Liver (tissue), 8 donors: ENCODE measurements at regions not wholly inside any gene's neighbourhood (a gene's known extent, or its start where the extent isn't known, plus 50 kb on each side); places are given as distances from the start of the nearest gene placed in this dataset.

Source experiments
- DNase-seq: peaks from one replicate; pipeline ENCODE4 v3.0.0-alpha.2; 2017; ENCODE audit warnings: low spot score
- H3K27ac ChIP-seq, 2 donors: one replicate each; pipeline ENCODE4 v1.7.0; 2013; ENCODE audit warnings: inconsistent platforms in 2 of 2, low read length in 2 of 2, control low read depth in 1 of 2, low read depth in 1 of 2, mild to moderate bottlenecking in 1 of 2
- H3K27me3 ChIP-seq, 4 donors: one replicate each; pipeline versions ENCODE4 v1.6.1 to v1.7.0; 2013; ENCODE audit warnings: low read length in 3 of 4, inconsistent platforms in 1 of 4, mild to moderate bottlenecking in 1 of 4, moderate library complexity in 1 of 4; ENCODE audit not compliant: control insufficient read depth in 4 of 4, insufficient read depth in 4 of 4
- H3K36me3 ChIP-seq, 4 donors: one replicate each; pipeline versions ENCODE4 v1.6.1 to v1.7.0; 2013; ENCODE audit warnings: low read length in 3 of 4, mild to moderate bottlenecking in 3 of 4, low read depth in 1 of 4, moderate library complexity in 1 of 4; ENCODE audit not compliant: control insufficient read depth in 4 of 4, insufficient read depth in 3 of 4
- H3K4me1 ChIP-seq, 4 donors: one replicate each; pipeline versions ENCODE4 v1.6.1 to v1.7.0; 2013; ENCODE audit warnings: low read length in 3 of 4, mild to moderate bottlenecking in 3 of 4, moderate library complexity in 1 of 4; ENCODE audit not compliant: control insufficient read depth in 4 of 4, insufficient read depth in 4 of 4
- H3K4me3 ChIP-seq, 3 donors: one replicate each; pipeline versions ENCODE4 v1.6.1 to v1.7.0; 2013; ENCODE audit warnings: low read length in 3 of 3, control low read depth in 1 of 3, low read depth in 1 of 3, mild to moderate bottlenecking in 1 of 3
- H3K9ac ChIP-seq, 2 donors: one replicate each; pipeline ENCODE4 v1.7.0; 2013; ENCODE audit warnings: low read length in 2 of 2, mild to moderate bottlenecking in 2 of 2, moderate library complexity in 2 of 2, control low read depth in 1 of 2, low read depth in 1 of 2
- H3K9me3 ChIP-seq, 4 donors: one replicate each; pipeline versions ENCODE4 v1.6.1 to v1.7.0; 2013; ENCODE audit warnings: low read length in 3 of 4; ENCODE audit not compliant: control insufficient read depth in 4 of 4
- EGR1 ChIP-seq, 2 donors: IDR thresholded peaks; 2 replicates each; pipeline ENCODE4 v1.6.1; 2016 to 2018; ENCODE audit warnings: antibody characterized with exemption in 2 of 2, low read depth in 2 of 2
- FOXA1 ChIP-seq: IDR thresholded peaks from 2 replicates; pipeline ENCODE4 v1.6.1; 2016; ENCODE audit warnings: antibody characterized with exemption
- FOXA2 ChIP-seq: IDR thresholded peaks from 2 replicates; pipeline ENCODE4 v1.6.1; 2016; ENCODE audit warnings: antibody characterized with exemption
- GABPA ChIP-seq, 2 donors: IDR thresholded peaks in 1 of 2; conservative IDR thresholded peaks in 1 of 2; 2 replicates each; pipeline ENCODE4 v1.6.1; 2016; ENCODE audit warnings: antibody characterized with exemption in 2 of 2, mild to moderate bottlenecking in 1 of 2, moderate library complexity in 1 of 2
- HNF4A ChIP-seq, 2 donors: conservative IDR thresholded peaks; 2 replicates each; pipeline ENCODE4 v1.6.1; 2016; ENCODE audit warnings: antibody characterized with exemption in 2 of 2, mild to moderate bottlenecking in 2 of 2
- HNF4G ChIP-seq: IDR thresholded peaks from 2 replicates; pipeline ENCODE4 v1.6.1; 2016; ENCODE audit warnings: antibody characterized with exemption
- JUND ChIP-seq, 2 donors: IDR thresholded peaks; 2 replicates each; pipeline ENCODE4 v1.6.1; 2016; ENCODE audit warnings: antibody characterized with exemption in 2 of 2
- NR2F2 ChIP-seq: IDR thresholded peaks from 2 replicates; pipeline ENCODE4 v1.6.1; 2016; ENCODE audit warnings: antibody characterized with exemption
- RAD21 ChIP-seq, 2 donors: IDR thresholded peaks; 2 replicates each; pipeline ENCODE4 v1.6.1; 2016; ENCODE audit warnings: antibody characterized with exemption in 2 of 2, mild to moderate bottlenecking in 2 of 2
- RXRA ChIP-seq, 2 donors: IDR thresholded peaks; 2 replicates each; pipeline ENCODE4 v1.6.1; 2017 to 2018; ENCODE audit warnings: antibody characterized with exemption in 2 of 2, mild to moderate bottlenecking in 1 of 2
- SP1 ChIP-seq: IDR thresholded peaks from 2 replicates; pipeline ENCODE4 v1.6.1; 2018; ENCODE audit warnings: antibody characterized with exemption, mild to moderate bottlenecking
- TAF1 ChIP-seq: conservative IDR thresholded peaks from 2 replicates; pipeline ENCODE4 v1.6.1; 2016; ENCODE audit warnings: antibody characterized with exemption, mild to moderate bottlenecking
- YY1 ChIP-seq: IDR thresholded peaks from 2 replicates; pipeline ENCODE4 v1.6.1; 2016; ENCODE audit warnings: antibody characterized with exemption, mild to moderate bottlenecking
- WGBS: extraction: QIAGEN DNeasy Blood & Tissue Kit; methylation state at CpG from one replicate; pipeline ENCODE4 v1.1.7; 2013; 5-methylcytosine and 5-hydroxymethylcytosine counted together
- TF ChIP-seq, protein P1 (sequence below): IDR thresholded peaks from 2 replicates; pipeline ENCODE4 v1.6.1; 2016; ENCODE audit warnings: antibody characterized with exemption
- TF ChIP-seq, protein P2 (sequence below): IDR thresholded peaks from 2 replicates; pipeline ENCODE4 v1.6.1; 2016; ENCODE audit warnings: antibody characterized with exemption
- TF ChIP-seq, protein P3 (sequence below): IDR thresholded peaks from 2 replicates; pipeline ENCODE4 v1.6.1; 2016; ENCODE audit warnings: antibody characterized with exemption, mild to moderate bottlenecking
- TF ChIP-seq, protein P4 (sequence below): fragments of 150-350 bp; IDR thresholded peaks from 2 replicates; pipeline ENCODE4 v1.5.1; 2017; ENCODE audit warnings: improper control_type of control experiment, low read depth, low read length; ENCODE audit not compliant: missing input control
- TF ChIP-seq, protein P5 (sequence below): IDR thresholded peaks from 2 replicates; pipeline ENCODE4 v1.6.1; 2016; ENCODE audit warnings: antibody characterized with exemption
- donor health status: healthy.
- donor health status: healthy.
- donor health status: healthy.
- donor health status: healthy.
- donor health status: healthy.

DNA sequence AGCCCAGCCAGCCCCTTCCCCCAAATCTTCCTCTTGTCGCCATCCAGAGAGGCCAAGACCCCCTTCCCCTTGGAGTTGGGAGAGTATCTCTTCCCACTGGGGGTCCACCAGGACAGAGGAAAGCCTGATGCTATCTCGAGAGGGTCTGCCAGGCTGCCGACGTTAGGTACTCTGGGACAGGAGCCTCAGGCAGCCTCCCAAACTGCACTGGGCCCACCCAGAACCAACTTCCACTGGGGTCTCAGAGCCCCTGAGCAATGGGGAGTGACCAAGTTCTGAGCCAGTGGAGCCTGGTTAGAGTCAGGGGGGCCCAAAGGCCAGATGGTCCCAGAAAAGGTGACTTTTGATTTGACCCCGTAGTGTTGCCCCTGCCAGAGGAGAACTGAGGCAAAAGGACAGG is 189.1 kb downstream of the INHBB start:
- WGBS: 93% methylated on average over 5 of the region's 5 CpGs
- Histone ChIP-seq H3K27me3 (no peaks in the 10 kb centered on the region), H3K27ac (no peak overlapping the region), H3K4me3 (no peak overlapping the region), H3K9ac (no peak overlapping the region), H3K36me3 (no peaks in the 10 kb centered on the region), H3K4me1 (peaks cover 2 to 11% (median 7%) of the 10 kb centered on the region in 4 donors), H3K9me3 (peaks cover 0 to 2% (median 0%) of the 10 kb centered on the region in 4 donors)
- TF ChIP-seq, protein P1, sequence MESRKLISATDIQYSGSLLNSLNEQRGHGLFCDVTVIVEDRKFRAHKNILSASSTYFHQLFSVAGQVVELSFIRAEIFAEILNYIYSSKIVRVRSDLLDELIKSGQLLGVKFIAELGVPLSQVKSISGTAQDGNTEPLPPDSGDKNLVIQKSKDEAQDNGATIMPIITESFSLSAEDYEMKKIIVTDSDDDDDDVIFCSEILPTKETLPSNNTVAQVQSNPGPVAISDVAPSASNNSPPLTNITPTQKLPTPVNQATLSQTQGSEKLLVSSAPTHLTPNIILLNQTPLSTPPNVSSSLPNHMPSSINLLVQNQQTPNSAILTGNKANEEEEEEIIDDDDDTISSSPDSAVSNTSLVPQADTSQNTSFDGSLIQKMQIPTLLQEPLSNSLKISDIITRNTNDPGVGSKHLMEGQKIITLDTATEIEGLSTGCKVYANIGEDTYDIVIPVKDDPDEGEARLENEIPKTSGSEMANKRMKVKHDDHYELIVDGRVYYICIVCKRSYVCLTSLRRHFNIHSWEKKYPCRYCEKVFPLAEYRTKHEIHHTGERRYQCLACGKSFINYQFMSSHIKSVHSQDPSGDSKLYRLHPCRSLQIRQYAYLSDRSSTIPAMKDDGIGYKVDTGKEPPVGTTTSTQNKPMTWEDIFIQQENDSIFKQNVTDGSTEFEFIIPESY: no peak
- no peak for TF ChIP-seq GABPA (IDR thresholded peaks at IDR 0.05 in 1 of 2, conservative IDR thresholded peaks at IDR 0.05 in 1 of 2)
- TF ChIP-seq, protein P2, sequence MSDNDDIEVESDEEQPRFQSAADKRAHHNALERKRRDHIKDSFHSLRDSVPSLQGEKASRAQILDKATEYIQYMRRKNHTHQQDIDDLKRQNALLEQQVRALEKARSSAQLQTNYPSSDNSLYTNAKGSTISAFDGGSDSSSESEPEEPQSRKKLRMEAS: no peak
- TF ChIP-seq, protein P3, sequence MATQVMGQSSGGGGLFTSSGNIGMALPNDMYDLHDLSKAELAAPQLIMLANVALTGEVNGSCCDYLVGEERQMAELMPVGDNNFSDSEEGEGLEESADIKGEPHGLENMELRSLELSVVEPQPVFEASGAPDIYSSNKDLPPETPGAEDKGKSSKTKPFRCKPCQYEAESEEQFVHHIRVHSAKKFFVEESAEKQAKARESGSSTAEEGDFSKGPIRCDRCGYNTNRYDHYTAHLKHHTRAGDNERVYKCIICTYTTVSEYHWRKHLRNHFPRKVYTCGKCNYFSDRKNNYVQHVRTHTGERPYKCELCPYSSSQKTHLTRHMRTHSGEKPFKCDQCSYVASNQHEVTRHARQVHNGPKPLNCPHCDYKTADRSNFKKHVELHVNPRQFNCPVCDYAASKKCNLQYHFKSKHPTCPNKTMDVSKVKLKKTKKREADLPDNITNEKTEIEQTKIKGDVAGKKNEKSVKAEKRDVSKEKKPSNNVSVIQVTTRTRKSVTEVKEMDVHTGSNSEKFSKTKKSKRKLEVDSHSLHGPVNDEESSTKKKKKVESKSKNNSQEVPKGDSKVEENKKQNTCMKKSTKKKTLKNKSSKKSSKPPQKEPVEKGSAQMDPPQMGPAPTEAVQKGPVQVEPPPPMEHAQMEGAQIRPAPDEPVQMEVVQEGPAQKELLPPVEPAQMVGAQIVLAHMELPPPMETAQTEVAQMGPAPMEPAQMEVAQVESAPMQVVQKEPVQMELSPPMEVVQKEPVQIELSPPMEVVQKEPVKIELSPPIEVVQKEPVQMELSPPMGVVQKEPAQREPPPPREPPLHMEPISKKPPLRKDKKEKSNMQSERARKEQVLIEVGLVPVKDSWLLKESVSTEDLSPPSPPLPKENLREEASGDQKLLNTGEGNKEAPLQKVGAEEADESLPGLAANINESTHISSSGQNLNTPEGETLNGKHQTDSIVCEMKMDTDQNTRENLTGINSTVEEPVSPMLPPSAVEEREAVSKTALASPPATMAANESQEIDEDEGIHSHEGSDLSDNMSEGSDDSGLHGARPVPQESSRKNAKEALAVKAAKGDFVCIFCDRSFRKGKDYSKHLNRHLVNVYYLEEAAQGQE: no peak
- TF ChIP-seq FOXA1: no peak
- no peak for DNase-seq

DNA sequence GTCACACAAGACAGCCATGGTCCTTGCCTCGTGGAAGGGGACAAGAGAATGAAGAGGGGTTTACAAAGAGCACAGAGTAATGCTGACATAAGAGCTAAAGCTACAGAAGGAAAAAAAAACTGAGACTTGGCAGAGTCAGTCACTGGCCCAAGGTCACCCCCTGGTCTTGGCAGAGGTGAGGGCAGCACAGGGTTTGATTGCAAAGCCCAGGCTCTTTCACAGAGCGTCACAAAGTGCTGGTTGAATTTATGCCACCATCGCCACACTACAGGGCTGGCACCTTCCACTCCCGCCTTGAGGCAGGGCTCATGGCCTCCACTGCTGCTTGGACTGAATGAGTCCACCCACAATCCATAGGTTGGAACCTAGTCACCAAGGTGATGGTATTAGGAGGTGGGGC is 190.2 kb downstream of the INHBB start:
- H3K4me3 ChIP-seq: no peak overlapping the region
- H3K4me1 ChIP-seq: peaks cover 6 to 21% (median 15%) of the 10 kb centered on the region in 4 donors
- DNase-seq: no peak
- no peak overlapping the region for H3K9ac ChIP-seq
- H3K27ac ChIP-seq: peak overlapping the region in 1 of 2 donors; percentile 45
- no peaks in the 10 kb centered on the region for H3K9me3 ChIP-seq
- no peaks in the 10 kb centered on the region for H3K36me3 ChIP-seq
- 52% methylated on average over 4 of the region's 4 CpGs for WGBS
- no peaks in the 10 kb centered on the region for H3K27me3 ChIP-seq
- TF ChIP-seq FOXA1 (no peak), FOXA2 (no peak), RXRA (IDR thresholded peaks at IDR 0.05) (peak; percentile 39 to 83), EGR1 (IDR thresholded peaks at IDR 0.05; ENCODE audit: low read depth in 2 of 2) (no peak), HNF4A (conservative IDR thresholded peaks at IDR 0.05) (peak; percentile 27 to 70), RAD21 (IDR thresholded peaks at IDR 0.05) (peak in 1 of 2 donors; percentile 6), NR2F2 (no peak), SP1 (peak; percentile 47), GABPA (IDR thresholded peaks at IDR 0.05 in 1 of 2, conservative IDR thresholded peaks at IDR 0.05 in 1 of 2) (no peak), TAF1 (no peak), HNF4G (no peak), YY1 (peak; percentile 54), JUND (IDR thresholded peaks at IDR 0.05) (no peak)
- TF ChIP-seq, protein P1: no peak
- TF ChIP-seq, protein P3: no peak
- TF ChIP-seq, protein P4, sequence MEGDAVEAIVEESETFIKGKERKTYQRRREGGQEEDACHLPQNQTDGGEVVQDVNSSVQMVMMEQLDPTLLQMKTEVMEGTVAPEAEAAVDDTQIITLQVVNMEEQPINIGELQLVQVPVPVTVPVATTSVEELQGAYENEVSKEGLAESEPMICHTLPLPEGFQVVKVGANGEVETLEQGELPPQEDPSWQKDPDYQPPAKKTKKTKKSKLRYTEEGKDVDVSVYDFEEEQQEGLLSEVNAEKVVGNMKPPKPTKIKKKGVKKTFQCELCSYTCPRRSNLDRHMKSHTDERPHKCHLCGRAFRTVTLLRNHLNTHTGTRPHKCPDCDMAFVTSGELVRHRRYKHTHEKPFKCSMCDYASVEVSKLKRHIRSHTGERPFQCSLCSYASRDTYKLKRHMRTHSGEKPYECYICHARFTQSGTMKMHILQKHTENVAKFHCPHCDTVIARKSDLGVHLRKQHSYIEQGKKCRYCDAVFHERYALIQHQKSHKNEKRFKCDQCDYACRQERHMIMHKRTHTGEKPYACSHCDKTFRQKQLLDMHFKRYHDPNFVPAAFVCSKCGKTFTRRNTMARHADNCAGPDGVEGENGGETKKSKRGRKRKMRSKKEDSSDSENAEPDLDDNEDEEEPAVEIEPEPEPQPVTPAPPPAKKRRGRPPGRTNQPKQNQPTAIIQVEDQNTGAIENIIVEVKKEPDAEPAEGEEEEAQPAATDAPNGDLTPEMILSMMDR: no peak
- TF ChIP-seq, protein P5, sequence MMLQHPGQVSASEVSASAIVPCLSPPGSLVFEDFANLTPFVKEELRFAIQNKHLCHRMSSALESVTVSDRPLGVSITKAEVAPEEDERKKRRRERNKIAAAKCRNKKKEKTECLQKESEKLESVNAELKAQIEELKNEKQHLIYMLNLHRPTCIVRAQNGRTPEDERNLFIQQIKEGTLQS: no peak
- TF ChIP-seq, protein P2: peak; percentile 61
